Suprapubic skin (tissue), 4 donors: ENCODE measurements at regions not wholly inside any gene's neighbourhood (a gene's known extent, or its start where the extent isn't known, plus 50 kb on each side); places are given as distances from the start of the nearest gene placed in this dataset.

Experiments
- POLR2A ChIP-seq, 2 donors: fragments of 450-650 bp; IDR thresholded peaks; one replicate each; pipeline ENCODE4 v1.6.1; 2017; ENCODE audit warnings: antibody characterized with exemption in 2 of 2, mild to moderate bottlenecking in 2 of 2, moderate library complexity in 2 of 2
- POLR2AphosphoS5 ChIP-seq, 3 donors: sonication (generic); formaldehyde crosslinking; IDR thresholded peaks; one replicate each; pipeline ENCODE4 v1.6.1; 2017; ENCODE audit warnings: antibody characterized with exemption in 3 of 3
- TF ChIP-seq, protein P1 (sequence below), 2 donors: fragments of 200-600 bp in 1 of 2; fragments of 450-650 bp in 1 of 2; sonication (generic) in 1 of 2; IDR thresholded peaks; one replicate each; pipeline ENCODE4 v1.5.1; 2016 to 2019; ENCODE audit warnings: antibody characterized with exemption in 2 of 2, mild to moderate bottlenecking in 1 of 2, moderate library complexity in 1 of 2

DNA sequence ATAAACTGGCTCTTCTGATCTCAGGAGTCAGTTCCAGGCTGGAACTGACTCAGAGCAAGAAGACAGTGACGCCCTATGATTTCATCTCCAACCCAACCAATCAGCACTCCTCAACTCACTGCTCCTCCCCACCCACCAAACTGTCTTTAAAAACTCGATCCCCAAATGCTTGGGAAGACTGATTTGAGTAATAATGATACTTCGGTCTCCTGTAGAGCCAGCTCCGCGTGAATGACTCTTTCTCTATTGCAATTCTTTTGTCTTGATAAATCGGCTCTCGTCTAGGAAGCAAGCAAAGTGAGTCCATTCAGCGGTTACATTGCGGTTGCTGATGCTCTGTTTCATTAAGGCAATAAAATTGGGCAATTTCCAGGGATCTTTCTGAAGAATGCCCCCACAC lies 1025.3 kb upstream of the CNTNAP5 start:
- TF ChIP-seq, protein P1, sequence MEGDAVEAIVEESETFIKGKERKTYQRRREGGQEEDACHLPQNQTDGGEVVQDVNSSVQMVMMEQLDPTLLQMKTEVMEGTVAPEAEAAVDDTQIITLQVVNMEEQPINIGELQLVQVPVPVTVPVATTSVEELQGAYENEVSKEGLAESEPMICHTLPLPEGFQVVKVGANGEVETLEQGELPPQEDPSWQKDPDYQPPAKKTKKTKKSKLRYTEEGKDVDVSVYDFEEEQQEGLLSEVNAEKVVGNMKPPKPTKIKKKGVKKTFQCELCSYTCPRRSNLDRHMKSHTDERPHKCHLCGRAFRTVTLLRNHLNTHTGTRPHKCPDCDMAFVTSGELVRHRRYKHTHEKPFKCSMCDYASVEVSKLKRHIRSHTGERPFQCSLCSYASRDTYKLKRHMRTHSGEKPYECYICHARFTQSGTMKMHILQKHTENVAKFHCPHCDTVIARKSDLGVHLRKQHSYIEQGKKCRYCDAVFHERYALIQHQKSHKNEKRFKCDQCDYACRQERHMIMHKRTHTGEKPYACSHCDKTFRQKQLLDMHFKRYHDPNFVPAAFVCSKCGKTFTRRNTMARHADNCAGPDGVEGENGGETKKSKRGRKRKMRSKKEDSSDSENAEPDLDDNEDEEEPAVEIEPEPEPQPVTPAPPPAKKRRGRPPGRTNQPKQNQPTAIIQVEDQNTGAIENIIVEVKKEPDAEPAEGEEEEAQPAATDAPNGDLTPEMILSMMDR (IDR thresholded peaks at IDR 0.05) = no peak
- TF ChIP-seq POLR2AphosphoS5 (IDR thresholded peaks at IDR 0.05) (no peak), POLR2A (IDR thresholded peaks at IDR 0.05) (no peak)
